Smooth muscle cell (in vitro differentiated cells): ENCODE measurements at regions not wholly inside any gene's neighbourhood (a gene's known extent, or its start where the extent isn't known, plus 50 kb on each side); places are given as distances from the start of the nearest gene placed in this dataset.

Experiments used
- DNase-seq: peaks from one replicate; lab custom pipeline; 2025; ENCODE audit not compliant: unreplicated experiment; lab: John Stamatoyannopoulos, UW
- H2AFZ ChIP-seq: fragments of 200-600 bp; sonication (generic); 2 replicates; pipeline ENCODE4 v1.6.0; 2016; ENCODE audit warnings: antibody characterized with exemption, low read depth, mild to moderate bottlenecking
- H3F3A ChIP-seq: fragments of 200-600 bp; sonication (generic); 2 replicates; pipeline ENCODE4 v1.6.0; 2017; ENCODE audit warnings: antibody characterized with exemption, low read depth
- H3K27ac ChIP-seq: fragments of 200-600 bp; sonication (generic); 2 replicates; pipeline ENCODE4 v1.5.1; 2016; ENCODE audit warnings: low read depth, mild to moderate bottlenecking
- H3K27me3 ChIP-seq: fragments of 200-600 bp; sonication (generic); 2 replicates; pipeline ENCODE4 v1.6.1; 2016; ENCODE audit warnings: low read depth, mild to moderate bottlenecking
- H3K36me3 ChIP-seq: fragments of 200-600 bp; sonication (generic); 2 replicates; pipeline ENCODE4 v1.5.1; 2016; ENCODE audit warnings: low read depth
- H3K4me1 ChIP-seq: fragments of 200-600 bp; sonication (generic); 2 replicates; pipeline ENCODE4 v1.5.1; 2016; ENCODE audit warnings: low read depth
- H3K4me2 ChIP-seq: fragments of 200-600 bp; sonication (generic); 2 replicates; pipeline ENCODE4 v1.6.0; 2016; ENCODE audit warnings: mild to moderate bottlenecking
- H3K4me3 ChIP-seq: fragments of 200-600 bp; sonication (generic); 2 replicates; pipeline ENCODE4 v1.5.1; 2016; ENCODE audit warnings: mild to moderate bottlenecking
- H3K79me2 ChIP-seq: fragments of 200-600 bp; sonication (generic); 2 replicates; pipeline ENCODE4 v1.6.0; 2016; ENCODE audit warnings: low read depth, mild to moderate bottlenecking
- H3K9ac ChIP-seq: fragments of 200-600 bp; sonication (generic); 2 replicates; pipeline ENCODE4 v1.6.0; 2016; ENCODE audit warnings: low read depth
- H3K9me3 ChIP-seq: fragments of 200-600 bp; sonication (generic); replicated peaks from 2 replicates; pipeline ENCODE4 v1.5.1; 2016; ENCODE audit warnings: low read depth
- H4K20me1 ChIP-seq: fragments of 200-600 bp; sonication (generic); 2 replicates; pipeline ENCODE4 v1.6.0; 2016; ENCODE audit warnings: low read depth
- CTCF ChIP-seq: fragments of 200-600 bp; sonication (generic); IDR thresholded peaks from 2 replicates; pipeline ENCODE4 v1.5.1; 2017; ENCODE audit warnings: borderline replicate concordance, mild to moderate bottlenecking, antibody characterized with exemption; ENCODE audit not compliant: insufficient read depth, poor library complexity, severe bottlenecking
- WGBS: methylation state at CpG from one replicate; pipeline ENCODE4 v1.1.7; 2016; ENCODE audit warnings: low lambda C conversion rate; 5-methylcytosine and 5-hydroxymethylcytosine counted together

- Histone ChIP-seq H3K9me3 (no peaks in the 10 kb centered on the region), H3F3A (no peaks in the 10 kb centered on the region), H2AFZ (no peak overlapping the region), H3K79me2 (no peaks in the 10 kb centered on the region), H3K27me3 (no peaks in the 10 kb centered on the region), H3K4me2 (no peak overlapping the region), H3K4me1 (peaks cover 13% of the 10 kb centered on the region), H3K4me3 (no peak overlapping the region), H4K20me1 (no peaks in the 10 kb centered on the region), H3K9ac (no peak overlapping the region), H3K27ac (no peak overlapping the region), H3K36me3 (no peaks in the 10 kb centered on the region)
- WGBS, result 77% methylated on average over 3 of the region's 3 CpGs
- no peak for TF ChIP-seq CTCF
- no peak for DNase-seq
Observed at GRCh38 chr7:138238734-138239659, 162.7 kb downstream of the AKR1D1 start.

- Histone ChIP-seq H3K4me2 (peak overlapping the region; percentile 56), H3K4me3 (no peak overlapping the region), H2AFZ (peak overlapping the region; percentile 81), H3K27ac (peak overlapping the region; percentile 70), H4K20me1 (no peaks in the 10 kb centered on the region), H3K27me3 (no peaks in the 10 kb centered on the region), H3K9me3 (no peaks in the 10 kb centered on the region), H3K4me1 (peaks cover 54% of the 10 kb centered on the region), H3K9ac (peak overlapping the region; percentile 10), H3K79me2 (no peaks in the 10 kb centered on the region), H3K36me3 (no peaks in the 10 kb centered on the region), H3F3A (peaks cover 19% of the 10 kb centered on the region)
- TF ChIP-seq CTCF, result no peak
- 13% methylated on average over 5 of the region's 5 CpGs for WGBS
- DNase-seq, result no peak
Observed at GRCh38 chr7:138243430-138243829, 167.2 kb downstream of the AKR1D1 start.

- no peak for TF ChIP-seq CTCF
- H4K20me1 ChIP-seq, result no peaks in the 10 kb centered on the region
- H3K36me3 ChIP-seq, result no peaks in the 10 kb centered on the region
- H3K79me2 ChIP-seq, result no peaks in the 10 kb centered on the region
- peaks cover 56% of the 10 kb centered on the region for H3K4me1 ChIP-seq
- no peak for DNase-seq
- peak overlapping the region; percentile 81 for H2AFZ ChIP-seq
- H3K9ac ChIP-seq, result no peak overlapping the region
- no peak overlapping the region for H3K4me3 ChIP-seq
- H3K27ac ChIP-seq, result peak overlapping the region; percentile 70
- no peaks in the 10 kb centered on the region for H3K9me3 ChIP-seq
- WGBS, result 43% methylated on average over 1 of the region's 1 CpG
- H3F3A ChIP-seq, result peaks cover 19% of the 10 kb centered on the region
- H3K27me3 ChIP-seq, result no peaks in the 10 kb centered on the region
- peak overlapping the region; percentile 56 for H3K4me2 ChIP-seq
Observed at GRCh38 chr7:138243836-138244235, 167.6 kb downstream of the AKR1D1 start.
